ENCODE measurements at regions not wholly inside any gene's neighbourhood (a gene's known extent, or its start where the extent isn't known, plus 50 kb on each side); places are given as distances from the start of the nearest gene placed in this dataset.
"Not testable (repeated sequence)": the region's sequence is repeated elsewhere in the genome, so short reads cannot be mapped to it uniquely, and the experiment has no call there.

- no peak for DNase-seq
- intact Hi-C loops (cut with DNase I), result no loop called here
These were observed 599.3 kb downstream of the PYDC2 start for GRCh38 chr3:192060160-192060781.

GRCh38 chr3:192061426-192061825, 600.5 kb downstream of the PYDC2 start:
- no peak for DNase-seq
- intact Hi-C loops (cut with DNase I), result no loop called here

- intact Hi-C loops (cut with DNase I), result no loop called here
- no peak for DNase-seq
These were observed 601.2 kb downstream of the PYDC2 start for GRCh38 chr3:192062186-192062585.

GRCh38 chr3:192063570-192063969, 602.6 kb downstream of the PYDC2 start:
- intact Hi-C loops (cut with DNase I), result no loop called here
- DNase-seq, result peak in 16 of 42 donors; percentile 3 to 52 (median 21)

- intact Hi-C loops (cut with DNase I), result no loop called here
- DNase-seq, result no peak
These were observed 604.0 kb downstream of the PYDC2 start for GRCh38 chr3:192064959-192065358.

GRCh38 chr3:192066253-192066652, 605.3 kb downstream of the PYDC2 start:
- intact Hi-C loops (cut with DNase I); DNase-seq: not testable (repeated sequence)

- no peak for DNase-seq
- intact Hi-C loops (cut with DNase I), result no loop called here
These were observed 607.7 kb downstream of the PYDC2 start for GRCh38 chr3:192068464-192069254.

- intact Hi-C loops (cut with DNase I), result no loop called here
- DNase-seq, result no peak
These were observed 617.0 kb downstream of the PYDC2 start for GRCh38 chr3:192077795-192078497.

- DNase-seq, result no peak
- intact Hi-C loops (cut with DNase I), result no loop called here
These were observed 618.1 kb downstream of the PYDC2 start for GRCh38 chr3:192079098-192079497.

- DNase-seq, result no peak
These were observed 619.4 kb downstream of the PYDC2 start for GRCh38 chr3:192080336-192080735.

GRCh38 chr3:192082730-192083660, 622.0 kb downstream of the PYDC2 start:
- peak in 10 of 42 donors; percentile 5 to 42 (median 20) for DNase-seq
- intact Hi-C loops (cut with DNase I), result no loop called here

More at GRCh38 chr3:192080336-192080735, 619.4 kb downstream of the PYDC2 start:
- intact Hi-C loops (cut with DNase I), result no loop called here

Data from head of caudate nucleus (tissue), 42 donors.